SJSA1 (cell line): ENCODE measurements at regions not wholly inside any gene's neighbourhood (a gene's known extent, or its start where the extent isn't known, plus 50 kb on each side); places are given as distances from the start of the nearest gene placed in this dataset.

Experiments used
- DNase-seq, 2 experiments: peaks; one replicate each; pipeline ENCODE4 v3.0.0-alpha.2; 2015 to 2020; ENCODE audit warnings: low spot score in 2 of 2, low read depth in 1 of 2
- H3K27ac ChIP-seq: fragments of 250-450 bp; sonication (Bioruptor Pico); 2 replicates; pipeline ENCODE4 v1.5.1; 2020; ENCODE audit warnings: mild to moderate bottlenecking, moderate library complexity
- H3K27me3 ChIP-seq: fragments of 250-450 bp; sonication (Bioruptor Pico); replicated peaks from 2 replicates; pipeline ENCODE4 v1.5.1; 2020; ENCODE audit warnings: mild to moderate bottlenecking, moderate library complexity
- H3K36me3 ChIP-seq: fragments of 250-450 bp; sonication (Bioruptor Pico); 2 replicates; pipeline ENCODE4 v1.5.1; 2020; ENCODE audit warnings: mild to moderate bottlenecking
- H3K4me1 ChIP-seq: fragments of 250-450 bp; sonication (Bioruptor Pico); replicated peaks from 2 replicates; pipeline ENCODE4 v1.6.1; 2021; ENCODE audit warnings: mild to moderate bottlenecking
- H3K4me3 ChIP-seq: fragments of 250-450 bp; sonication (Bioruptor Pico); 2 replicates; pipeline ENCODE4 v1.5.1; 2020; ENCODE audit warnings: mild to moderate bottlenecking
- H3K9me3 ChIP-seq: fragments of 250-450 bp; sonication (Bioruptor Pico); replicated peaks from 2 replicates; pipeline ENCODE4 v1.5.1; 2020; ENCODE audit warnings: mild to moderate bottlenecking

DNA sequence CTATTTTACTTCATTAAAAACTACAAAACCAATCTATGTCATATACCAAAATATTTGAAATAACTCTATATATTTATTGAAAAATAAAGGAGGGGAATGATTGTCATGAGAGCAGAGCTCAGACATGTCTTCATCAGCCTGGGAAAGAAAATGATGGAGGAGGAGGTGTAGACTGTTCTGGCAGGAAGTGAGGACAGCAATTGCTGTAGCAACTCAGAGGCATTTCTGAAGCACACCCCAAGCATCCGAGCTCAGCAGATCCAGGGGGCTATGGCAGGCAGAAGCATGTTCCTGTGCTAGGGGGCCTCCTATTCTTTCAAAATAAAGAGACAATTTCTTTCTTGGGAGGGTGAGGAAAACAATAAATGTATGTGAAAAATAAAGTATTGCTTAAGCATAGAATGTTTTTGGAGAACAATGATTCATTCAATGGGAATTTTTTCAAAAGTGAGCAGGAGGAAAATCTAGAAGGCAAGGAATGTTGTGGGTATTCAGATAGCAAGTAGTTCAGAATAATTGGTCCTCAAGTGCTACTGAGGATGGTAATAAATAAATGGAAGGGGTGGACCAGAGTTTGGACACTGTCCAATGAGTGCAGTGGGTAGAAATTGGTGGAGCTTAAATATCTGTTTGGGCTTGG lies 383.4 kb downstream of the CDH11 start:
- peak overlapping the region; percentile 24; the same call in 1 of the 2 replicates for H3K27ac ChIP-seq
- H3K9me3 ChIP-seq, result no peaks in the 10 kb centered on the region
- no peak overlapping the region for H3K4me3 ChIP-seq
- peaks cover 6% of the 10 kb centered on the region for H3K4me1 ChIP-seq
- no peaks in the 10 kb centered on the region for H3K27me3 ChIP-seq
- DNase-seq, result peak in 1 of 2 experiments; percentile 41
- no peaks in the 10 kb centered on the region for H3K36me3 ChIP-seq

DNA sequence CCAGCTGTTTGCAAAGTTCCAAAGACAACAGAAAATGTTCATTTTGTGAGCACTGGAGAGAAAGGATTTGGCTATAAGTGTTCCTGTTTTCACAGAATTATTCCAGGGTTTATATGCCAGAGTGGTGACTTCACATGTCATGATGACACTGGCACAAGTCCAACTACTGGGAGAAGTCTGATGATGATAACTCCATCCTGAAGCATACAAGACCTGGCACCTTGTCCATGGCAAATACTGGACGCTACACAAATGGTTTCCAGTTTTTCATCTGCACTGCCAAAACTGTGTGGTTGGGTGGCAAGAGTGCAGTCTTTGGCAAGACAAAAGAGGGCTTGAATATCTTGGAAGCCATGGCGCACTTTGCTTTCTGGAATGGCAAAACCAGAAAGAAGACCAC lies 385.0 kb downstream of the CDH11 start:
- Histone ChIP-seq H3K36me3 (no peaks in the 10 kb centered on the region), H3K9me3 (no peaks in the 10 kb centered on the region), H3K4me1 (peaks cover 6% of the 10 kb centered on the region), H3K27me3 (no peaks in the 10 kb centered on the region), H3K4me3 (no peak overlapping the region), H3K27ac (no peak overlapping the region)
- DNase-seq, result no peak

DNA sequence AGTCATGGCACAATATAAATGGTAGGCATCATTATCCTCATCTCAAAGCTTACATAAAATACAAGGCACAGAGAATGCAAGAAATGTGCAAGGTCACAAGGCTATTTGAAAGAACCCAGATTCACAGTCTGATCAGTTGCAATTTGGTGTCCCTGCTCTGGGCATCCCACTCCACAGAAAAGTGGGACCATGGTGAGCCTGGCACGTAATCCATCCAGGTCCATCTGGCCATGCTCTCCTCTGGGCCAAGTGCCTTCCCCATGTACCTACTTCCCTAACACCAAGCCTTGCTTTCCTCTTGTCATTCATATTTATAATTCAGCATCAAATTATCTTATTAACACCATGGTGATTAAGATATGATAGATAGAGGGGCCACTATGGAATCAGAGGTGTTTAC lies 390.0 kb downstream of the CDH11 start:
- H3K4me1 ChIP-seq, result no peaks in the 10 kb centered on the region

DNA sequence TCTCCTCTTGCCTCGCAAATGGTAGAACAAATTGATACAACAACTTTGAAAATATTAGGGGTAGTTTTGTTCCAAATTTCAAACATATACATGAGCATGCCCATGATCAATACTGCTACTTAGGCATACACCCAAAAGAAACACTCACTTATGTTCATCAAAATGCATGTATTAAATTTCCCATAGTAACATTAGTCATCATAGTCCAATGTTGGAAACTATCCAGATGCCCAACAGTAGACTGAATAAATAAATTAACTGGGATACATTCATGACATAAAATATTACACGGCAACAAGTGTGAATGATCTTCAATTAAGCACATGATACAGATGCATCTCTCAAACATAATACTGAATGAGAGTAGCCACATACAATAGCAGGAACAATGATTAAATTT lies 391.6 kb downstream of the CDH11 start:
- DNase-seq, result no peak
- Histone ChIP-seq H3K27ac (no peak overlapping the region), H3K36me3 (no peaks in the 10 kb centered on the region), H3K4me3 (no peak overlapping the region), H3K27me3 (no peaks in the 10 kb centered on the region), H3K9me3 (no peaks in the 10 kb centered on the region), H3K4me1 (no peaks in the 10 kb centered on the region)

More for the DNA sequence above, 390.0 kb downstream of the CDH11 start:
- Histone ChIP-seq H3K9me3 (no peaks in the 10 kb centered on the region), H3K4me3 (no peak overlapping the region), H3K36me3 (no peaks in the 10 kb centered on the region), H3K27ac (no peak overlapping the region), H3K27me3 (no peaks in the 10 kb centered on the region)
- no peak for DNase-seq

DNA sequence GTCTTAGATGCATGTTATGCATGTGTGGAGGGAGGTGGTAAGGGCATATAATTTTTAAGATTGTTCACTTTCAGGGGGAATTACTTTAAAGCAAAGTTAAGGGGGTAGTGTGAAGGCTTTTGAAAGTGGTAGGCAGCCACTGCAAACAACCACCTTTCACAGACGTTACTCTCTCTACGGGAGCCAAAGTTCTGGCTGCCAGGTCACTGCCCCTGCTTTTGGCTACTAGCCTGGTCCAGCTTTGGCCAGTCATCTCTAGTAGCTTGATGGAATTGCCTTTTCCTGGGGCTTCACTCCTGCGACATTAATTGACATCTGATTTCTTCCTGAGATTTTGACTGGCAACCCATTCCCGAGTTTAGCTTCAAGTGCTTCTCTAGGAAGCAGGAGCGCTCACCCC lies 397.5 kb downstream of the CDH11 start:
- Histone ChIP-seq H3K27me3 (no peaks in the 10 kb centered on the region), H3K36me3 (no peaks in the 10 kb centered on the region), H3K4me1 (no peaks in the 10 kb centered on the region), H3K9me3 (no peaks in the 10 kb centered on the region), H3K4me3 (no peak overlapping the region), H3K27ac (no peak overlapping the region)
- DNase-seq, result no peak

DNA sequence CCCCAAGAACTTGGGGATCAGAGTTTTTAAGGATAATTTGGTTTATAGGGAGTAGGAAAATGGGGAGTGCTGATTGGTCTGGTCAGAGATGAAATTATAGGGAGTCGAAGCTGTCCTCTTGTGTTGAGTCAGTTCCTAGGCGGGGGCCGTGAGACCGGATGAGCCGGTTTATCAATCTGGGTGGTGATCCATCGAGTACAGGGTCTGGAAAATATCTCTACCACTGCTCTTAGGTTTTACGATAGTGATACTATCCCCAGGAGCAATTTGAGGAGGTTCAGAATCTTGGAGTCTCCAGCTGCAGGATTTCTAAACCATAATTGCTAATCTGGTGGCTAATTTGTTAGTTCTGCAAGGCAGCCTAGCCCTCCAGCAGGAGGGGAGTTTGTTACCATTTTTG lies 403.4 kb downstream of the CDH11 start:
- no peak for DNase-seq
- Histone ChIP-seq H3K4me3 (no peak overlapping the region), H3K4me1 (no peaks in the 10 kb centered on the region), H3K36me3 (no peaks in the 10 kb centered on the region), H3K27me3 (no peaks in the 10 kb centered on the region), H3K9me3 (no peaks in the 10 kb centered on the region), H3K27ac (no peak overlapping the region)

DNA sequence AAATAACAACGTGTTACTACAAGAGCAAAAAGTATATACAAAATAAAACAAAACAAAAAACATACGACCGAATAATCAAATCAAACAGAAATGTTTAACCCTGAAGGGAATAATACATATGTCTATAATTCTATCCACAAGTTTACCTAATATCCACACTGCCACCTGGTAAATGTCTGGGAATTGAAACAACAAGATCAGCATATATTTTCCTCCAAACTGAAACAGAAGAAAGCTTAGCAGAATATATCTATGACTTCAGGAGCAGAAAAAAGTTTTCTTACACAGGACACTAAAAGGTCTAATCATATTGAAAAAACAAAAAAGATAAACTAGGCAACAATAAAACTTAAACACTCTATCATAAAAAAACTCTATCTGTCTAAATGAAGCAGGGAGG lies 404.0 kb downstream of the CDH11 start:
- H3K9me3 ChIP-seq, result no peaks in the 10 kb centered on the region
- H3K4me1 ChIP-seq, result no peaks in the 10 kb centered on the region
- H3K4me3 ChIP-seq, result no peak overlapping the region
- DNase-seq, result no peak
- no peaks in the 10 kb centered on the region for H3K27me3 ChIP-seq
- no peak overlapping the region for H3K27ac ChIP-seq
- no peaks in the 10 kb centered on the region for H3K36me3 ChIP-seq

DNA sequence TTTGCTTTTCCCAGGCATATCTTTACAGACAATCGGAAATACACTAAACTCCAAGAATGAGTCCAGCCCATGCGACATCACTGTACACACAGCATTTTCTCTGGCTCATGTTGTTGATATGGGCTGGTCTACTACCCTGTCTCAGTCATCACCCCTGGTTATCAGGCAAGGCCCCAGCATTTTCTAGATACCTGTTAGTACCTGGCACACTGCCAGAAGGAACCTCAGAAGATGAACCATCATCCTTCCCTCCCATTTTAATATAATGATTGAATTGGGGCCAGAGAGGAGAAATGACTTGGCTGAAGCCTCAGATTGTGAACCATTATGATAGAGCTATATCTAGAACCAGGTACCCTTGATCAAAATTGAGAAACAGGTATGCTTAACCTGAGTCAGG lies 406.2 kb downstream of the CDH11 start:
- H3K27me3 ChIP-seq, result no peaks in the 10 kb centered on the region

DNA sequence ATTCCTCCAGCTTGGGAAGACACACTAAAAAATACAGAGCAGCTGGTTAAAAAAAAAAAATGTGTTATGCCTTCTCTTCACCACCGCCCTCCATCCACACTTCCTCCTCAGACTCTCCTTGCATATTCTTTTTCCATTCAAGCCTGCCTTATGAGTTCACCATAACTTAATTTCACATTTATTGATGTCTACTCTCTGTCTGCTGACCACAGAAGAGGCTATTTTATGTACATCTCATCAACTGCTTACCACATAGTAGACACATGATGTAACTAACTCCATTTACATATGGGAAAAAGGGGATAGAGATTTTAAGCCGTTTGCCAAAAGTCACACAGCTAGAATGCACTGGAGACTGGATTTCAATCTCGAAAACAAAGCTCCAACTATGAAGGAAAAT lies 409.8 kb downstream of the CDH11 start:
- Histone ChIP-seq H3K4me1 (no peaks in the 10 kb centered on the region), H3K36me3 (no peaks in the 10 kb centered on the region), H3K27ac (no peak overlapping the region), H3K27me3 (no peaks in the 10 kb centered on the region), H3K9me3 (no peaks in the 10 kb centered on the region), H3K4me3 (no peak overlapping the region)
- no peak for DNase-seq

More for the DNA sequence above, 406.2 kb downstream of the CDH11 start:
- Histone ChIP-seq H3K36me3 (no peaks in the 10 kb centered on the region), H3K4me1 (no peaks in the 10 kb centered on the region), H3K4me3 (no peak overlapping the region), H3K9me3 (no peaks in the 10 kb centered on the region), H3K27ac (no peak overlapping the region)
- DNase-seq, result no peak

DNA sequence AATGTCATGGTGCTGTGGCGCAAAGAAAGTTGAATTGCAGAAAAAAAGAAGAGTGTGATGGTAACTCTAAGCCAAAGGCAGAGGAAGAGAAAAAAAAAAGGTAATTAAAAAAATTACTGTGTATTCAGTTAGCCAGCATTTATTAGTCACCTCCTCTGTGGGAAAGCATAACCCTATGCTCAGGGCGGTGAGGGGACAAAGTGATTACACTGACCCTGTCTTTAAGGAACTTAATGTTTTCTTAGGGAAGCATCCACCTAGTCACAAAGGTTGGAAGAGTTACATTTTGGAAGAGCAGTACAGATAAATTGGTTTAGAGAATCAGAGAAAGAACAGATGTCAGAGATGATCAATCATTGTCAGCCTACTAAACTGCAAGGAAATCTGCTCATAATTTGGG lies 410.3 kb downstream of the CDH11 start:
- H3K4me1 ChIP-seq, result no peaks in the 10 kb centered on the region
- DNase-seq, result no peak
- H3K27ac ChIP-seq, result no peak overlapping the region
- no peaks in the 10 kb centered on the region for H3K27me3 ChIP-seq
- no peak overlapping the region for H3K4me3 ChIP-seq
- H3K9me3 ChIP-seq, result no peaks in the 10 kb centered on the region
- H3K36me3 ChIP-seq, result no peaks in the 10 kb centered on the region

DNA sequence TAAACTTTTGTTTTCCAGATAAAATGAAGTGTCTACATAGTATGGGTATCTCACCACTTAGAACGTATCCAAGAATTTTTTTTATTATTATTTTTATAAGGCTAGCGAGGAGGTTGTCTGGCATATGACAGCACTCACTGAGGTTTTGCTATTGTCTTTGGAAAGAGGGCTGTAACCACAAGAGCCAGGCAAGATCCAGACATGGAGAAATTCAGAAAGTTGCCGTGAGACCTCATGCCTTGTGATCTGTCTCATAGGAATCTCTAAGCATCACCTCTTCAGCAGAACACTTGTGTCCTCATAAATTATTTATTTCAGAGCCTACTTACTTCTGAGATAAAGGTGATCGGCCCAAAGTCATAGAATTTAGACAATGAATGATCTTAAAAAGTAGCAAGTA lies 410.8 kb downstream of the CDH11 start:
- Histone ChIP-seq H3K27me3 (no peaks in the 10 kb centered on the region), H3K4me3 (no peak overlapping the region), H3K9me3 (no peaks in the 10 kb centered on the region), H3K4me1 (no peaks in the 10 kb centered on the region), H3K36me3 (no peaks in the 10 kb centered on the region), H3K27ac (no peak overlapping the region)
- no peak for DNase-seq

DNA sequence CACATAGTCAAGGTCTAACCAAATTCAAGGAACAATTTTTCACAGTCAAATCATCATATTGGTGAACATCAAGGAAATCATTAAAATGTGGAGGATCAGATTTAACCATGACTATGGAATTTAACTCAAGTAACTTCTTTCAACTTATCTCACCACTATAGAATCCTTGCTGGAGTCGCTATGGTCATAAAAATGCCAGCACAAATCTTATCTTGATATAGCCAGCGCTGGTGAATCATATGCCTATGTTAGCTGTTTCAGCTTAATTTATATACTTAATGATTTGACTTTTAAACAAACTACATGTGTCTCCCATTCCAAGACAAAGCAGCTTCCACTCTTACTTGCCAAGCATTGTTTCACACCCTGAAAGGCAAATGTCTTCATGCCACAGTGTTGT lies 416.4 kb downstream of the CDH11 start:
- Histone ChIP-seq H3K36me3 (no peaks in the 10 kb centered on the region), H3K27ac (no peak overlapping the region), H3K27me3 (no peaks in the 10 kb centered on the region), H3K4me1 (no peaks in the 10 kb centered on the region), H3K4me3 (no peak overlapping the region), H3K9me3 (no peaks in the 10 kb centered on the region)
- no peak for DNase-seq

DNA sequence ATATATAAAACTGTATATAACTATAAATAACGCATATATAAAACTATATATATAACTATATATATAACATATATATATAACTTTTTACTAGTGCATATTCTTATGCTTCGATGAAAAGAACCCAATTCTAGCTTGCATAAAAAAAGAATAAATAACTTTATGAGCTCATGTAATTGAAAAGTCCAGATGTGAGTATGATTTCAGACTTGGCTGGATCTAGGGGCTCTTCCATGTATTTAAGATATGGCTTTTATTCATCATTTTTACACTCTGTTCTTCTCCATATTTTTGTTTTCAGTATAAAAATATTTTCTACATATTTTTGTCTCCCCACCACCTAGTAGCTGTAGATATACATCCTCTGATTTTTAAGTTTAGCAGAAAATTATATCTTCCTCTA lies 417.5 kb downstream of the CDH11 start:
- H3K9me3 ChIP-seq, result no peaks in the 10 kb centered on the region

DNA sequence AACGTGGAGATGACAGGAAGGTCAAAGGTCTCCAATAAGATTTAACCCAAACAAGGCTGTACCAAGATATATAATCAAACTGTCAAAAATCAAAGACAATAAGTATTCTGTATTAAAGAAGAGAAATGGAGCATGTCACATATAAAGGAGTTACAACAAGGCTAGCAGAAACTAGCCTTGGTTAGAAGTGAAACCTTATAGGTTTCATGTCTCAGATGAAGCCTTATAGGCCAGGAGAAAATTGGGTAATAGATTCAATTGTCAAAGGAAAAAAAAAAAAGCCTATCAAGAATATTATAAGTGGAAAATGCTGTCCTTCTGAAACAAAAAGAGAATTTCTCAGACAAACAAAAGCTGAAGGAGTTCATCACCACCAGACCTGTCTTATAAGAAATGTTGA lies 419.4 kb downstream of the CDH11 start:
- Histone ChIP-seq H3K9me3 (no peaks in the 10 kb centered on the region), H3K27ac (no peak overlapping the region), H3K36me3 (no peaks in the 10 kb centered on the region), H3K4me3 (no peak overlapping the region), H3K4me1 (no peaks in the 10 kb centered on the region), H3K27me3 (no peaks in the 10 kb centered on the region)
- no peak for DNase-seq

More for the DNA sequence above, 417.5 kb downstream of the CDH11 start:
- H3K4me3 ChIP-seq, result no peak overlapping the region
- DNase-seq, result no peak
- no peaks in the 10 kb centered on the region for H3K27me3 ChIP-seq
- no peaks in the 10 kb centered on the region for H3K4me1 ChIP-seq
- H3K27ac ChIP-seq, result no peak overlapping the region
- no peaks in the 10 kb centered on the region for H3K36me3 ChIP-seq

DNA sequence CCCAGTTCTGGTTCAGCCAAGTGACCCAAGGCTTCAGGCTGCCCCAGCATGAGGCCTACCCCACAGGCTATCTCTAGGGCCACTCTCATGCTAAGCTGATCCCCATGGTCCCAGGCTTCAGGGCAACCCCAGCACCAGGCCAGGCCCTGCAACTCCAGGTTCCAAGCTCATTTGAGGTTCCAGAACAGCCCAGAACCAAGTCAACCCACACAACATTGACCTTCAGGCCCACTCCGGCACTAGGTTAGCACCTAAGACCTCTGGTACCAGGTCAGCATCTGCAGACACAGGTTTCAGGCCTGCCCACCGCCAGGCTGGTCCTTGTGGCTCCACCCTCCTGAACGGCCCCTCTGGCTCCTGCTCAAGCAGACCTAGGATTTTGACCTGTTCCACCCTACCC lies 421.2 kb downstream of the CDH11 start:
- no peaks in the 10 kb centered on the region for H3K4me1 ChIP-seq
- H3K27ac ChIP-seq, result no peak overlapping the region
- no peaks in the 10 kb centered on the region for H3K27me3 ChIP-seq
- H3K4me3 ChIP-seq, result no peak overlapping the region
- H3K36me3 ChIP-seq, result no peaks in the 10 kb centered on the region
- no peaks in the 10 kb centered on the region for H3K9me3 ChIP-seq
- no peak for DNase-seq
